HFFc6 (cell line): ENCODE measurements at regions not wholly inside any gene's neighbourhood (a gene's known extent, or its start where the extent isn't known, plus 50 kb on each side); places are given as distances from the start of the nearest gene placed in this dataset.

Experiments
- DNase-seq: peaks from one replicate; pipeline ENCODE4 v3.0.0-alpha.2; 2018
- H3K27ac Mint-ChIP-seq: 2 replicates; pipeline ENCODE4 v1.8.0; 2020; ENCODE audit warnings: mild to moderate bottlenecking, mixed read lengths
- H3K27me3 Mint-ChIP-seq: 2 replicates; pipeline ENCODE4 v1.8.0; 2021; ENCODE audit warnings: mild to moderate bottlenecking, moderate library complexity, mixed read lengths; ENCODE audit not compliant: insufficient read depth
- H3K36me3 Mint-ChIP-seq: 2 replicates; pipeline ENCODE4 v1.8.0; 2021; ENCODE audit warnings: low read depth, mixed read lengths
- H3K4me1 Mint-ChIP-seq: 2 replicates; pipeline ENCODE4 v1.8.0; 2020; ENCODE audit warnings: low read depth, mixed read lengths
- H3K4me3 Mint-ChIP-seq: 2 replicates; pipeline ENCODE4 v1.8.0; 2020; ENCODE audit warnings: mild to moderate bottlenecking, moderate library complexity, mixed read lengths
- H3K9me3 Mint-ChIP-seq: 2 replicates; pipeline ENCODE4 v1.8.0; 2020; ENCODE audit warnings: mild to moderate bottlenecking, mixed read lengths
- CTCF ChIP-seq: fragments of 200-600 bp; sonication (generic); IDR thresholded peaks from 2 replicates; pipeline ENCODE4 v1.5.0; 2021; ENCODE audit warnings: antibody characterized with exemption, mild to moderate bottlenecking

GRCh38 chr12:25723921-25724491, 170.9 kb upstream of the LMNTD1 start:
- no peak for TF ChIP-seq CTCF
- H3K27ac Mint-ChIP-seq = no peak overlapping the region

GRCh38 chr12:25725470-25725869, 172.4 kb upstream of the LMNTD1 start:
- H3K27ac Mint-ChIP-seq = no peak overlapping the region
- no peaks in the 10 kb centered on the region for H3K27me3 Mint-ChIP-seq
- H3K4me1 Mint-ChIP-seq = peaks cover 12% of the 10 kb centered on the region; the same call in 1 of the 2 replicates
- DNase-seq = no peak
- H3K36me3 Mint-ChIP-seq = no peaks in the 10 kb centered on the region
- no peak overlapping the region for H3K4me3 Mint-ChIP-seq
- TF ChIP-seq CTCF = no peak
- no peaks in the 10 kb centered on the region for H3K9me3 Mint-ChIP-seq

More at GRCh38 chr12:25723921-25724491, 170.9 kb upstream of the LMNTD1 start:
- Mint-ChIP-seq H3K4me1 (peaks cover 21% of the 10 kb centered on the region), H3K4me3 (no peak overlapping the region), H3K9me3 (no peaks in the 10 kb centered on the region), H3K27me3 (no peaks in the 10 kb centered on the region), H3K36me3 (no peaks in the 10 kb centered on the region)
- no peak for DNase-seq

GRCh38 chr12:25725931-25726330, 172.8 kb upstream of the LMNTD1 start:
- Mint-ChIP-seq H3K36me3 (no peaks in the 10 kb centered on the region), H3K27ac (no peak overlapping the region), H3K4me1 (peaks cover 12% of the 10 kb centered on the region; the same call in 1 of the 2 replicates)

GRCh38 chr12:25728056-25728595, 175.0 kb upstream of the LMNTD1 start:
- no peaks in the 10 kb centered on the region for H3K9me3 Mint-ChIP-seq
- no peak for TF ChIP-seq CTCF
- no peak overlapping the region for H3K27ac Mint-ChIP-seq
- no peak overlapping the region for H3K4me3 Mint-ChIP-seq
- peaks cover 12% of the 10 kb centered on the region; the same call in 1 of the 2 replicates for H3K4me1 Mint-ChIP-seq
- no peaks in the 10 kb centered on the region for H3K27me3 Mint-ChIP-seq
- no peak for DNase-seq
- no peaks in the 10 kb centered on the region for H3K36me3 Mint-ChIP-seq

More at GRCh38 chr12:25725931-25726330, 172.8 kb upstream of the LMNTD1 start:
- TF ChIP-seq CTCF = no peak
- Mint-ChIP-seq H3K4me3 (no peak overlapping the region), H3K9me3 (no peaks in the 10 kb centered on the region), H3K27me3 (no peaks in the 10 kb centered on the region)
- no peak for DNase-seq

GRCh38 chr12:25730489-25731349, 177.6 kb upstream of the LMNTD1 start:
- DNase-seq = no peak
- H3K27ac Mint-ChIP-seq = no peak overlapping the region
- no peaks in the 10 kb centered on the region for H3K27me3 Mint-ChIP-seq
- no peaks in the 10 kb centered on the region for H3K36me3 Mint-ChIP-seq
- no peak overlapping the region for H3K4me3 Mint-ChIP-seq
- H3K9me3 Mint-ChIP-seq = no peaks in the 10 kb centered on the region
- TF ChIP-seq CTCF = no peak
- H3K4me1 Mint-ChIP-seq = peaks cover 5% of the 10 kb centered on the region; the same call in 1 of the 2 replicates
